Mesendoderm (in vitro differentiated cells): ENCODE measurements at regions not wholly inside any gene's neighbourhood (a gene's known extent, or its start where the extent isn't known, plus 50 kb on each side); places are given as distances from the start of the nearest gene placed in this dataset.
A peak's percentile ranks its signal among the peaks of the same experiment; 100 is the strongest.

Experiments used
- DNase-seq: peaks from one replicate; pipeline ENCODE4 v3.0.0; 2013
- H2AK5ac ChIP-seq: 2 replicates; pipeline ENCODE4 v1.6.1; 2013; ENCODE audit warnings: low read length, inconsistent platforms
- H2BK120ac ChIP-seq: 2 replicates; pipeline ENCODE4 v1.6.1; 2013; ENCODE audit warnings: low read depth, mild to moderate bottlenecking, low read length, moderate library complexity, mixed read lengths
- H2BK15ac ChIP-seq: replicated peaks from 2 replicates; pipeline ENCODE4 v1.6.1; 2013; ENCODE audit warnings: low read depth, mild to moderate bottlenecking, moderate library complexity
- H2BK5ac ChIP-seq: 2 replicates; pipeline ENCODE4 v1.6.1; 2013; ENCODE audit warnings: low read length, inconsistent platforms
- H3K18ac ChIP-seq: 2 replicates; pipeline ENCODE4 v1.6.1; 2013; ENCODE audit warnings: mild to moderate bottlenecking, low read length, mixed read lengths
- H3K23ac ChIP-seq: one replicate; pipeline ENCODE4 v1.6.1; 2013; ENCODE audit warnings: low read length
- H3K27ac ChIP-seq: 2 replicates; pipeline ENCODE4 v1.5.1; 2013; ENCODE audit warnings: low read depth, mild to moderate bottlenecking, inconsistent platforms, low read length, moderate library complexity
- H3K27me3 ChIP-seq: 2 replicates; pipeline ENCODE4 v1.6.1; 2013; ENCODE audit warnings: low read length, control low read depth, mild to moderate bottlenecking, inconsistent platforms; ENCODE audit not compliant: insufficient read depth, poor library complexity
- H3K36me3 ChIP-seq: 2 replicates; pipeline ENCODE4 v1.6.1; 2013; ENCODE audit warnings: low read length, inconsistent platforms; ENCODE audit not compliant: control insufficient read depth, insufficient read depth
- H3K4ac ChIP-seq: one replicate; pipeline ENCODE4 v1.6.1; 2013; ENCODE audit warnings: low read depth, mild to moderate bottlenecking, low read length, moderate library complexity
- H3K4me1 ChIP-seq: 2 replicates; pipeline ENCODE4 v1.6.1; 2013; ENCODE audit warnings: low read depth, low read length, inconsistent platforms; ENCODE audit not compliant: control insufficient read depth
- H3K4me2 ChIP-seq: 2 replicates; pipeline ENCODE4 v1.6.1; 2013; ENCODE audit warnings: low read length
- H3K4me3 ChIP-seq: 2 replicates; pipeline ENCODE4 v1.5.1; 2013; ENCODE audit warnings: mild to moderate bottlenecking, low read length
- H3K56ac ChIP-seq: one replicate; pipeline ENCODE4 v1.6.1; 2013; ENCODE audit warnings: low read length
- H3K79me1 ChIP-seq: 2 replicates; pipeline ENCODE4 v1.6.1; 2013; ENCODE audit warnings: low read length, inconsistent platforms
- H3K79me2 ChIP-seq: 2 replicates; pipeline ENCODE4 v1.6.1; 2013; ENCODE audit warnings: mild to moderate bottlenecking, low read length; ENCODE audit not compliant: control insufficient read depth, insufficient read depth
- H3K9ac ChIP-seq: 2 replicates; pipeline ENCODE4 v1.6.1; 2013; ENCODE audit warnings: low read length, inconsistent platforms
- H4K5ac ChIP-seq: one replicate; pipeline ENCODE4 v1.6.1; 2013; ENCODE audit warnings: low read length
- H4K8ac ChIP-seq: one replicate; pipeline ENCODE4 v1.6.1; 2013; ENCODE audit warnings: low read depth, mild to moderate bottlenecking, control low read depth, low read length, moderate library complexity
- WGBS: extraction: QIAGEN DNeasy Blood & Tissue Kit; methylation state at CpG from one replicate; pipeline ENCODE4 v1.1.7; 2013; ENCODE audit warnings: low lambda C conversion rate, missing lambda C conversion rate; ENCODE audit not compliant: insufficient coverage; ENCODE audit errors: extremely low coverage; 5-methylcytosine and 5-hydroxymethylcytosine counted together

DNA sequence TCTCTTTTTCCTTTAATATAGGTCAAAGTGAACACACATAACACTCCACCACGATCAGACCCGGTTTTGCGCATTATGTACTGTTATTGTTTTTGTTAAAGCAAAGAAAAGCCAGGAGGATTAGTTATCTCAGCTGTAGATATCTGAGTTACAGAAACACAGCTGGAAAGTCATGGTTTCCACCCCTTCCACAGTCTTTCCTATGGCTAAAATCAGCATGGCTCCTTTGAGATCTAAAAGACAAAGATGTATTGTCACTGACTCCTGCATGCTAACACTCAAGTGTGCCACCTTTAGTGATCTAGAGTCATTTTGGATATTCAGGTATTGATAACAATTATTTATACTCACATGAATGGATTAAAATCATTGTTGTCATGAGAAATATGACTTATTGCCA, 260.0 kb downstream of the FIGN start:
- no peaks in the 10 kb centered on the region for H3K36me3 ChIP-seq
- no peak overlapping the region for H3K4me2 ChIP-seq
- H4K8ac ChIP-seq: no peak overlapping the region
- no peak overlapping the region for H2BK15ac ChIP-seq
- H2BK120ac ChIP-seq: no peak overlapping the region
- no peak overlapping the region for H3K18ac ChIP-seq
- peaks cover 2% of the 10 kb centered on the region for H3K4me1 ChIP-seq
- H3K9ac ChIP-seq: no peak overlapping the region
- peak; percentile 41 for DNase-seq
- H3K23ac ChIP-seq: no peak overlapping the region
- no peak overlapping the region for H3K4ac ChIP-seq
- H3K56ac ChIP-seq: no peak overlapping the region
- H3K27me3 ChIP-seq: no peaks in the 10 kb centered on the region
- no peaks in the 10 kb centered on the region for H3K79me1 ChIP-seq
- no CpG with 5 or more reads among the region's 3 CpGs for WGBS
- no peak overlapping the region for H3K4me3 ChIP-seq
- H4K5ac ChIP-seq: no peak overlapping the region
- H2AK5ac ChIP-seq: no peak overlapping the region
- H3K79me2 ChIP-seq: no peaks in the 10 kb centered on the region
- no peak overlapping the region for H2BK5ac ChIP-seq
- no peak overlapping the region for H3K27ac ChIP-seq

DNA sequence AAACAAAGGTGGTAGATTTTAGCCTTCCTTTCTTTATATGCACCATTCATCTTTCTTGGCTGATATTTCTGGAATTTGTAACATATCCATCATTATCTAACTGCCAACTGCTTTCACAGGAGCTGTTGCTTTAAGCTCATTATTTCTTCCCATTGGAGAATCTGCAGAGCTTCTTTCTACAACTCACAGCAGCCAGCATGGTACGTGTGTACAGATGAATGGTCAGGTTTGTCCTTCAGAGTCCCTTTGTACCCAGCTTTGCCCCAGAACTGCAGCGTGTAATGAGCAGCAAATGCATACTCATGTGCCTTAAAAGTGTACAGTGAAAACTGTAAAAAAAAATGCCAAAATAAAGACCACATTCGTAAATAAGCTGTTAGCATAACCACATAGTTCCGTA, 260.9 kb downstream of the FIGN start:
- WGBS: no CpG with 5 or more reads among the region's 4 CpGs

DNA sequence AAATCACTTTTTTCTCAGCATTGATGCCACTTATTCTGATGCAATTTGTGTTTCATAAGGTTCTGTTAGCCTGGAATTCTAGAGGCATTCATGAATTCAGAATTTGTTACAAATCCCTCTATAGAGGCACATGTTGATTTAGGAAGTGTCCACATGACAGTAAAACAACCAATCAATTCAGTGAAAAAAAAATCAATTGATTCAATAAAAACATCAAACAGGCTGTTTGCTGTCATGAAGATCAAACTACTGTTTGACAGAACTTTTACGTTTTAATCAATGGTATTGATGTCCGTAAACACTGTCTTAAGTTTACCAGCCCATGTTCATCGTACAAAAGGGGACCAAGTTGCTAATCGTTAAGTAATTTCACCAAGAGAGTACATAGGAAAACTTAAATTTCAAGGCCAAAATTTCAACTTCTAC, 261.5 kb downstream of the FIGN start:
- Histone ChIP-seq H3K4ac (no peak overlapping the region), H2BK5ac (no peak overlapping the region), H4K5ac (no peak overlapping the region), H3K27ac (no peak overlapping the region), H3K79me1 (no peaks in the 10 kb centered on the region), H3K18ac (no peak overlapping the region), H3K36me3 (no peaks in the 10 kb centered on the region), H3K23ac (no peak overlapping the region), H2AK5ac (no peak overlapping the region), H2BK120ac (no peak overlapping the region), H3K4me2 (no peak overlapping the region), H3K27me3 (no peaks in the 10 kb centered on the region), H3K4me1 (peaks cover 2% of the 10 kb centered on the region), H2BK15ac (no peak overlapping the region), H3K56ac (no peak overlapping the region), H3K79me2 (no peaks in the 10 kb centered on the region), H3K4me3 (no peak overlapping the region), H3K9ac (no peak overlapping the region), H4K8ac (no peak overlapping the region)
- WGBS: no CpG with 5 or more reads among the region's 4 CpGs
- no peak for DNase-seq

More for the DNA sequence above, 260.9 kb downstream of the FIGN start:
- no peak for DNase-seq
- no peaks in the 10 kb centered on the region for H3K36me3 ChIP-seq
- no peaks in the 10 kb centered on the region for H3K79me1 ChIP-seq
- no peak overlapping the region for H4K5ac ChIP-seq
- H3K18ac ChIP-seq: no peak overlapping the region
- H2AK5ac ChIP-seq: no peak overlapping the region
- H3K79me2 ChIP-seq: no peaks in the 10 kb centered on the region
- no peak overlapping the region for H3K9ac ChIP-seq
- no peak overlapping the region for H3K4ac ChIP-seq
- H3K27me3 ChIP-seq: no peaks in the 10 kb centered on the region
- H2BK120ac ChIP-seq: no peak overlapping the region
- H2BK5ac ChIP-seq: no peak overlapping the region
- H2BK15ac ChIP-seq: no peak overlapping the region
- H3K4me1 ChIP-seq: peaks cover 2% of the 10 kb centered on the region
- H3K23ac ChIP-seq: no peak overlapping the region
- no peak overlapping the region for H3K4me3 ChIP-seq
- H3K4me2 ChIP-seq: no peak overlapping the region
- H3K27ac ChIP-seq: no peak overlapping the region
- H4K8ac ChIP-seq: no peak overlapping the region
- H3K56ac ChIP-seq: no peak overlapping the region

DNA sequence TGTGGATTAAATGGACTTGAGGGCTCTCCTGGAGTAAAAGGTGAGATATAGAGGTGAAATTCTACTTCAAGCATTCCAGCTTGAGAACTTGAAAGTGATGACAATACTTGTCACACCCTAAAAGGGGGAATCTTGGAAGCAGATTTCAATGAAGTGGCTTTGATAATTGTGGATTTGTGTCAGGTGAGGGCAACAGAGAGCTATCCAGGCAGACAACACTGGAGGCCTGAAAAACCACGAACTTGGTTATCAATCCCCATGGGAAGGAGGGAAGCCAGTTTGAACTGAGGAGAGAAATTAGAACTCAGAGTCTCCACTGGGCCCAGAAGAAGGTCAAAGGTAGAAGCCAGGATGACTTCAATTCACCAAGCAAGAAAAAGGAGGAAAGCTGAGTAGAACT, 263.9 kb downstream of the FIGN start:
- H3K4me3 ChIP-seq: no peak overlapping the region
- H3K4me2 ChIP-seq: no peak overlapping the region
- H3K56ac ChIP-seq: no peak overlapping the region
- H2BK120ac ChIP-seq: no peak overlapping the region
- no peaks in the 10 kb centered on the region for H3K36me3 ChIP-seq
- H2BK15ac ChIP-seq: no peak overlapping the region
- no peak overlapping the region for H4K8ac ChIP-seq
- DNase-seq: peak; percentile 68
- H3K79me1 ChIP-seq: no peaks in the 10 kb centered on the region
- no peak overlapping the region for H3K9ac ChIP-seq
- no peak overlapping the region for H3K23ac ChIP-seq
- no peak overlapping the region for H3K4ac ChIP-seq
- no peaks in the 10 kb centered on the region for H3K27me3 ChIP-seq
- H3K18ac ChIP-seq: no peak overlapping the region
- H3K79me2 ChIP-seq: no peaks in the 10 kb centered on the region
- no peak overlapping the region for H4K5ac ChIP-seq
- H3K4me1 ChIP-seq: peaks cover 2% of the 10 kb centered on the region
- H2BK5ac ChIP-seq: no peak overlapping the region
- no peak overlapping the region for H3K27ac ChIP-seq
- WGBS: no CpG with 5 or more reads among the region's 1 CpG
- no peak overlapping the region for H2AK5ac ChIP-seq

DNA sequence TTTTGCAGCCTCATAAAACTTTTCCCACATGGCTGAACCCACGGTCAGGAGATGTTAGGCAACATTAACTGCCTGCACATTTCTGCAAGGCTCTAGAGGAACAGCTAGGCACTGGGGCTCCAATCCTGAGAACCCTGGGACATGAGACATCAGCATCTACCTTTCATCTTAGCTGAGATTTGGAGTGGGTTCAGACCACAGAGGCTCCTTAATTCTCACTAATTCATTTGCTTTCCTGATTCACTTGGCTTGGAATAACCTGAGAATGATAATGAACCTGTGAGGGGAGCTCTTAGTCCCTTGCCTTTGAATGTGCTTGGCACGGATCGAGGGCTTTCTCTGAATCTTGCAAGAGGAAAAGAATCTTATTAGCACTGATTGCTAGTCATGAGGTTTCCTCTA, 266.2 kb downstream of the FIGN start:
- H2BK15ac ChIP-seq: no peak overlapping the region
- no peak overlapping the region for H2BK120ac ChIP-seq
- no peak overlapping the region for H3K9ac ChIP-seq
- no peak overlapping the region for H2BK5ac ChIP-seq
- no peaks in the 10 kb centered on the region for H3K79me2 ChIP-seq
- H3K23ac ChIP-seq: no peak overlapping the region
- H3K27ac ChIP-seq: no peak overlapping the region
- H4K8ac ChIP-seq: no peak overlapping the region
- no peak overlapping the region for H3K4me2 ChIP-seq
- H3K4me3 ChIP-seq: no peak overlapping the region
- no peaks in the 10 kb centered on the region for H3K79me1 ChIP-seq
- H3K27me3 ChIP-seq: no peaks in the 10 kb centered on the region
- no peak overlapping the region for H2AK5ac ChIP-seq
- no peak overlapping the region for H3K4ac ChIP-seq
- no CpG with 5 or more reads among the region's 3 CpGs for WGBS
- no peaks in the 10 kb centered on the region for H3K4me1 ChIP-seq
- no peak overlapping the region for H4K5ac ChIP-seq
- no peak overlapping the region for H3K56ac ChIP-seq
- DNase-seq: peak; percentile 36
- H3K18ac ChIP-seq: no peak overlapping the region
- H3K36me3 ChIP-seq: no peaks in the 10 kb centered on the region

DNA sequence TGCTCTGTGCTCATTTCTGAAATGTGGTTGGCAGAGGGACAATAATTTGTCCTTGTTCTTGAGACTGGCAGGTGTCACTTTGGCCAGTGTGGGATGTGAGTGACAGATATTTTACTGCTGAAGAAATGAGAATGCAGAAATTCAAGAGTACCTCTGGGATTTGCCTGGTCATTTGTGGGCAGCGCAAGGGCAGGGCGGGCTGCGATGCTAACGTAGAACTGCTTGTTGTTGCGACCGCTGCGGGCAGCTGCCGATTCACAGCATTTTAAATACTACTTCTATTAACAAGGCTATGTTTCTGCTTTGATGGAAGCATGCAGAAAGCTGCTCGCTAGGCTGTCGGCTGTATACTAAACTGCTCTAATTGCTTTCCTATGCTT, 268.6 kb downstream of the FIGN start:
- Histone ChIP-seq H3K4me1 (no peaks in the 10 kb centered on the region), H2BK15ac (no peak overlapping the region), H3K4me2 (no peak overlapping the region), H3K79me1 (no peaks in the 10 kb centered on the region), H3K56ac (no peak overlapping the region), H2BK120ac (no peak overlapping the region), H3K23ac (no peak overlapping the region), H4K5ac (no peak overlapping the region), H3K9ac (no peak overlapping the region), H3K4me3 (no peak overlapping the region), H2BK5ac (no peak overlapping the region), H3K27ac (no peak overlapping the region), H4K8ac (no peak overlapping the region), H3K18ac (no peak overlapping the region), H2AK5ac (no peak overlapping the region), H3K79me2 (no peaks in the 10 kb centered on the region), H3K36me3 (no peaks in the 10 kb centered on the region), H3K4ac (no peak overlapping the region), H3K27me3 (no peaks in the 10 kb centered on the region)
- DNase-seq: no peak
- no CpG with 5 or more reads among the region's 10 CpGs for WGBS
